Islet precursor cell (in vitro differentiated cells): ENCODE measurements at regions not wholly inside any gene's neighbourhood (a gene's known extent, or its start where the extent isn't known, plus 50 kb on each side); places are given as distances from the start of the nearest gene placed in this dataset.
A peak's percentile ranks its signal among the peaks of the same experiment; 100 is the strongest.
"Not testable (repeated sequence)": the region's sequence is repeated elsewhere in the genome, so short reads cannot be mapped to it uniquely, and the experiment has no call there.

Experiments
- DNase-seq: peaks from one replicate; pipeline ENCODE4 v3.0.0-alpha.2; 2018

- DNase-seq, result no peak
Observed at GRCh38 chr13:111064661-111065060, 50.4 kb upstream of the ARHGEF7 start.

GRCh38 chr13:111062966-111063365 is 52.1 kb upstream of the ARHGEF7 start:
- DNase-seq, result no peak

GRCh38 chr13:111062305-111062704 is 52.8 kb upstream of the ARHGEF7 start:
- DNase-seq, result no peak

DNA sequence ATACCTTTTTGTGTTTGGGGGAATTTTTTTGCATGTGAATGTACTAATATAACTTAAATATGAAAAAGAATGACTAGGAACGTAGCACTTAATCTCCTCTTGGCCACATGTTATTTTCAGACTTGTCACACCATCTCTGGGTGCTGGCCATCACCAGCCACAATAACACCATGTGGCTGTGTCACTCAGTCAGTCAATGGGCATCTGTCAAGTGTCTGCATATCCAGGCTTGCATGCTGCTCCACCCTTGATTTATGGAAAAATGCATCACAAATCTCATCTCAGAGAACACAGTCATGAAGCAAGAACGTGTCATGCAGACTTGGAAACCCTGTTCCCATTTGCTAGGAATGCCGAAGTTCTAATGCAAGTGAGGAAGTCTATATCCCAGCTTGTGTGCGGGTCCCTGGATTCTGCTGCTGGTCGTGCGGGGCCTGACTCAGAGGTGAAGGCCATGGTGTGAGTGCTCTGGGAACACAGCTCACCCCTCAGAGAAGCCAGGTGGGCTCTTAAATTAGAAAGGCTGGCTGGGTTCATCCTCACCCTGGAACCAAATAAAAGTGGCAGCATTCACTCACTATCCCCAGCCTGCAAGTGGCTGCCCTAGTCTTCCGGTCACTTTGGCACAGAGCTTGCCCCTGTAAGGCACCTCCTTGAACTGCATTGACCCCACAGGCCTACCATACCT is 53.6 kb upstream of the ARHGEF7 start:
- no peak for DNase-seq

DNA sequence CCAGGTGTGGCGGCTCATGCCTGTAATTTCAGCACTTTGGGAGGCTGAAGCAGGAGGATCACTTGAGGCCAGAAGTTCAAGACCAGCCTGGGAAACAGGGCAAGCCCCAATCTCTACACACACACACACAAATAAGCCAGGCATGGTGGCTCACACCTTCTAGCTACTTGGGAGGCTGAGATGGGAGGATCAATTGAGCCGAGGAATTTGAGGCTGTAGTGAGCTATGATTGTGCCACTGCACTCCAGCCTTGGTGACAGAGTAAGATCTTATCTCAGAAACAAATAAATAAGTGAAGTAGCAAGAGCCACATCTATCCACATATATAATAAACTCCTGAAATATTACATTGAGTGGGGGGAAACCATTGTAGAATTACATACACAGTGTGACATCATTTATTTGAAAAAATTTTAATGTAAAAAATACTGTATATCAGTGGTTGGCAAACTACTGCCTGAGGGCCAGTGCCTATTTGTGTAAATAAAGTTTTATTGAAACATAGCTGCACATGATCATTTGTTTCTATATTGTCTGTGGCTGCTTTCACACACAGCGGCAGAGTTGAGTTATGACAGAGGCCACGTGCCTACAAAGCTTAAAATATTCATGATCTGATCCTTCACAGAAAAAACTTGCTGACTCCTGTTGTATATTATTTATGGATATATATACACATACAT is 54.7 kb upstream of the ARHGEF7 start:
- no peak for DNase-seq

DNA sequence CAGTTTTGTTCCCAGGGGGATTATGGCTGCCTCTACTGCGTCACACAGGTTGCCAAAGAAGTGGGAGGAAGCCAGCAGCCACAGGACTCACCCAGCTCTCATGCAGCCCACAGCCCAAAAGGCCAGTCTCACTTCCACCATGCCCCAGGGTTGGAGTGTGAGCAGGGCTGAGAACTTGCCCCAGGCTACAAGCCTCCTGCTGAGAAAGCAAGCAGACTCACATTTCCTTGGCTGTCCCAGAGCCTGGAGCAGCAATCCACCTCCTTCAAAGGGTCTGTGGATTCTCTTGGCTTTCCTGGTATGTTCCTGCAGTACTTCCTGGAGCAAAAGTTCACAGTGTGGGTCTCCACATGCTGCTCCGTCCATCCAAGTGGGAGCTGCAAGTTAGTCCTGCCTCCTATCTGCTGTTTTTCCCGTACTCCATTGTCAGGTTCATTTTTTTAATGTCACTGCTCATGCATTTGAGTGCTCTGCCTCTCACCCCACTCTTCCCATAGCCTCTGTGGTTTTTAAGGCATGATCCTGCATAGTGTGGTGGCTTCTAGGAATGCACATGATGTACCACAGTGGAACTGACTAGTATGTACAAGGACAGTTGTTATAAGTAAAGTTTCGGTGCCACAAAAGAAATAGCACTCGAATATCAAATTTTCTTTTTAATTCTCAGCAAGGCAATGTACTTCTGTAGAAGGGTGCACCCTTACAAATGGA is 56.2 kb upstream of the ARHGEF7 start:
- peak; percentile 75 for DNase-seq

DNA sequence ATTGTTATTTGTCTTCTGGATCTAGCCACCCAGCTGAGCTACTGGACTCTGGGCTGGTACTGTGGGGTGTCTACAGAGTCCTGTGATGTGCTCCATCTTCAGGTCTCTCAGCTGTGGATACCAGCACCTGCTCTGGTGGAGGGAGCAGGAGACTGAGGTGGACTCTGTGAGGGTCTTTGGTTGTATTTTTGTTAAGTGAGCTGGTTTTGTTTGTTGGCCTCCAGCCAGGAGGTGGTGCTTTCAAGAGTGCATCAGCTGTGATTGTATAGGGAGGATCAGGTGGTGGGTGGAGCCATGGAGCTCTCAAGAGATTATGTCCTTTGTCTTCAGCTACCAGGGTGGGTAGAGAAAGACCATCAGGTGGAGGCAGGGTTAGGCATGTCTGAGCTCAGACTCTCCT is 56.8 kb upstream of the ARHGEF7 start:
- not testable (repeated sequence) for DNase-seq

DNA sequence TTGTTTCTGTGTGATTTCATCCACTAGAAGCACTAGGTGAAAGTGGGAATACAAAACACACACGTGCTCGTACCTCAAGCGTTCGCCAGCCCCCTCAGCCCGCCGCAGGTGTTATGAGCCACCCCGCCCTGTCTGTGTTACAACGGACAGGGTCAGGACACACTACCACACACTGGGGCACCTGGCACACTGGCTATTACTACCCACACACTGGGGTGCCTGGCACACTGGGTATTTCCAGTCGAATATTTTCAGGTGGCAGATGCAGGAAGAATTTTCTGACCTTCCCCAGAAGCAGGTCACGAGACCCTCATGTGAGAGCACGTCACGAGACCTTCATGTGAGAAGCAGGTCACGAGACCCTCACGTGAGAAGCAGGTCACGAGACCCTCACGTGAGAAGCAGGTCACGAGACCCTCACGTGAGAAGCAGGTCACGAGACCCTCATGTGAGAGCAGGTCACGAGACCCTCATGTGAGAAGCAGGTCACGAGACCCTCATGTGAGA is 63.3 kb upstream of the ARHGEF7 start:
- DNase-seq, result not testable (repeated sequence)

- DNase-seq, result no peak
Observed at GRCh38 chr13:111051041-111051725, 63.9 kb upstream of the ARHGEF7 start.

DNA sequence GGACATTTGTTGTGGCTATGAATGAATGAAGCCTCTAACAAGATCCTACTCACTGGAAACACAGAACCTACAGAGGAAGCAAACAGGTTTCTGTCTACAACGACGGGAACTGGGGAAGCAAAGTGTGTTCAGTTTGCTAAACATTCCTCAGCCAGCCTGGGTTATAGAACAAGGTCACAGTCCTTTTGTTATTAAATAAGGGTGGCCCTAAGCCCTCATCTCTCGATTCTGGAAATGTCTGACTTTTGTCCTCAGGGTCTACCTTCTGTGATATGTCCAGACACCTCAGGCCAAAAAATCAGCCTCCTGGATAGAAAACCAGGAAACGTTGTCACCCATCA is 64.6 kb upstream of the ARHGEF7 start:
- DNase-seq, result no peak

GRCh38 chr13:111049791-111050538 is 65.1 kb upstream of the ARHGEF7 start:
- no peak for DNase-seq

DNA sequence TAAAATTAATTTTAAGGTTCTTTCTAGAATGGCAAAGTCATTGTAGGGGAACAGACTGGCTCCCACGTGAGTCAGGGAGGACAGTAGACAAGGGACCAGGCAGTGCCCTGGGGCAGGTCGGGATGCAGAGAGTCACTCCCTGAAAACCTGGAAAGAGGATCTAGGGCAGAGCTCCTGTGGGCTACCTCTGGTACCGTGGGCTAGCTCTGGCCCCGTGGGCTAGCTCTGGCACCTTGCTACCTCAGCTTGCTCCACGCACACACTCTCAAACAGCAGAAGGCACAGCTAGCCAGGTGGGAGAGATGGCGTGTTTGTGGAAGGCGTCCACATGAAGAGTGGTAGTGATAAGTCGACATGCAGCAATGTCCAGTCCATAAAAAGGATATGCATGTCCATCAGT is 66.7 kb upstream of the ARHGEF7 start:
- no peak for DNase-seq

DNA sequence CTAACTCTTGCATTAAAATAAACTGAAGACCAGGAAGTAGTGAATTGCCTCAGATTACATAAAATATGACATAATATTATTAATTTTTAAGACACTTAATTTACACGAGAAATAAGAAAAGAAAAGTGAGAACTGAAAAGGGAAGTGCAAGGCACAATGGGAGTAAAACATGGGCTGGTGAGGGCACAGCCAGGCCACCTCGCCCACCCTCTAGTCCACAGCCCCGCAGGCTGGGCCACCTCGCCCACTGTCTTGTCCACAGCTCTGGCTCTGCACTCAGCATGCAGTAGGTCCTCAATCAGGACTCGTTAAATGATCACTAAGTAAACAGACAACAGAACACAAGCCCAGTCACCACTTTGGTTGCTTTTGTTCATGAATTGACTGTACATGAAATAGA is 67.8 kb upstream of the ARHGEF7 start:
- no peak for DNase-seq

GRCh38 chr13:111046590-111047141 is 68.4 kb upstream of the ARHGEF7 start:
- DNase-seq, result no peak

GRCh38 chr13:111045170-111045569 is 69.9 kb upstream of the ARHGEF7 start:
- no peak for DNase-seq

DNA sequence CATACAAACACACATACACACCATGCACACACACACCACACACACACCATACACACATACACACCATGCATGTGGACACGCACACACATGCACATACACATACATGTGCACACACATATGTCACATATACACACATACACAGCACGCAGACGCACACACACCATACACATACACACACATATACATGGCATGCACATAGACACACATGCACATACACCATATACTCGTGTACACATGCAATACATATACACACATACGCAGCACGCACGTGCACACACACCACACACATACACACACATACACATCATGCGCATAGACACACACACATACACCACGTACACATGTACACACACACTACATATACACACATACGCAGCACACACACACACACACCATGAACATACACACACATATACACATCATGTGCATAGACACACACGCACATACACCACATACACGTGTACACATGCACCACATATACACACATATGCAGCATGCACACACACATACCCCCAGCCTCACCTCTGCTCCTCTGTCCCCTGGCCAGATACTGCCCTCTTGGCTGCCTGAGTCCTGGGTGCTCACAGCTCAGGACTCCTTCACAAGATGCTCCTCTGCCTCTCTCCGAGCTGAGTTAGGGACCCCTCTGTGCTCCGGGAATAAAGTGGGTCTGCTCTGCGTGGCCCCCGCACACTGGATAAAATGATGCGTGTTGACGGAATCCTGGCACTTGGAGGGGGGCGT is 70.9 kb upstream of the ARHGEF7 start:
- DNase-seq, result no peak

DNA sequence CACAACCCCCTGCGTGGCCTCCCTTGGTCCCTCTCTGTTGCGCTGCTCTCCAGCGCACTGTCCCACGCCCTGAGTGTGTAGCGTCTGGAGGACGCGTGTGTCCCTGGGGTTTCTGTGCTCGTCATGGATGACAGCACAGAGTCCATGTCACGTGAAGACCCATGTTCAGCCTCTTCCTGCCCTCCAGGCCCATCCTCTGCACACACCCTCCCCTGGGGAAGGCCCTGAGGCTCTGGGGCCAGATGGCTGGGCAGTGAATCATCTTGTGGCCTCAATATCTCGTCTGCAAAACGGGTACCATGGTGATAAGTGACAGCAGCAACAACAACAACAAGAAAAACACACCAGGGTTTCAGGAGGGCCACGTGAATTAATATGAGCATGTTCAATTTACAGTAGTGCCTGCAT is 71.5 kb upstream of the ARHGEF7 start:
- DNase-seq, result no peak

GRCh38 chr13:111042661-111043226 is 72.4 kb upstream of the ARHGEF7 start:
- no peak for DNase-seq

- DNase-seq, result no peak
Observed at GRCh38 chr13:111040830-111041229, 74.3 kb upstream of the ARHGEF7 start.

DNA sequence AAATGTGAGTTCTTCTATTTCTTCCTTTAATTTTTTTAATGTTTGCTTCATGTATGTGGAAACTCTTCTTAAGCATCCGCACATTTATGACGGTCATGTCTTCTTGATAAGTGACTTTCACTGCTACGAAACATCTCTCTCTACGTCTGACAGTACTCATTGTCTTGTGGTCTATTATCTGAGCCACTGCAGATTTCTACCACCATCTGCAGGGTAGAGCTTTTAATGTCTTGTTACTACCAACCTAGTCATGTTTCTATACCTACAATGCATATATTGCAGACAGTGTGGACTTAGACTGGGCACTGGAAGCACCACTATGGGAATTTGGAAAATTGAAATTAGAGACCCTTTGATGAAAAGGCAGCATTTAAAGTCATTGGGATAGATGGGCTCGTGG is 75.4 kb upstream of the ARHGEF7 start:
- DNase-seq, result no peak

DNA sequence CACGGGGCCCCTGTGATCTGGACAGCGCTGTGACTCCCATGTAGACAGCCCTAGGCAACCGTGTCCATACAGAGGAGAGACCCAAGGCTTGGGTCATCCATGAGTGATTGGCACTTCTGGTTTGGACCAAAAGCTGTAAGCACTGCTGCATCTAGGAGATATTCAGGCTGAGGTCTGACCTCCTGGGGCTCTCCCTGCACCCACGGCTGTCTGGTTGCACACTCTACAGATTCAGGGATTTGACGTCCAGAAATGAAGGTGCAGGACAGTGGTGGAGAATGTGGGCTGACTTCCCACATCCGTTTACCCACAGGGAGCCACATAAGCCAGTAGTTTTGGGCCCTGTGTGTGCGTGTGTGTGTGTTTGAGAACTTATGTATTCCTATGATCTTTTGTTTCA is 76.2 kb upstream of the ARHGEF7 start:
- DNase-seq, result no peak
